OCI-LY7 (cell line): ENCODE measurements at regions not wholly inside any gene's neighbourhood (a gene's known extent, or its start where the extent isn't known, plus 50 kb on each side); places are given as distances from the start of the nearest gene placed in this dataset.

Experiments
- BruUV-seq: library from RNA; stranded (reverse); fragments of 400-500 nt; replicated peaks from 2 replicates; lab custom pipeline; 2021; lab: Mats Ljungman, UMichigan
- CTCF ChIA-PET: fragments of 300-600 bp; sonication (Branson Sonifier 250); formaldehyde crosslinking; loops from one replicate; lab custom pipeline; 2022; ENCODE audit warnings: antibody characterized with exemption; ENCODE audit not compliant: unreplicated experiment; lab: Charles Lee
- POLR2A ChIA-PET: fragments of 300-600 bp; sonication (Branson Sonifier 250); formaldehyde crosslinking; loops from one replicate; lab custom pipeline; 2022; ENCODE audit warnings: antibody characterized with exemption; lab: Charles Lee
- DNase-seq: peaks from one replicate; pipeline ENCODE4 v3.0.0-alpha.2; 2015; ENCODE audit warnings: low spot score
- H2AFZ ChIP-seq: fragments of 200-600 bp; sonication (generic), shearing (Covaris generic); 2 replicates; pipeline ENCODE4 v1.6.1; 2014; ENCODE audit warnings: mild to moderate bottlenecking, antibody characterized with exemption, low read length, moderate library complexity
- H3K27ac ChIP-seq: fragments of 200-600 bp; sonication (generic); 2 replicates; pipeline ENCODE4 v1.5.1; 2014; ENCODE audit warnings: mixed run types, low read depth, mild to moderate bottlenecking, moderate library complexity, low read length, inconsistent platforms; ENCODE audit not compliant: poor library complexity, severe bottlenecking
- H3K36me3 ChIP-seq: fragments of 200-600 bp; sonication (generic); 2 replicates; pipeline ENCODE4 v1.6.1; 2014; ENCODE audit warnings: mild to moderate bottlenecking, antibody characterized with exemption, low read length, moderate library complexity, mixed read lengths; ENCODE audit not compliant: insufficient read depth
- H3K4me1 ChIP-seq: fragments of 200-600 bp; sonication (generic); 2 replicates; pipeline ENCODE4 v1.5.1; 2014; ENCODE audit warnings: mild to moderate bottlenecking, low read length; ENCODE audit not compliant: insufficient read depth, poor library complexity, severe bottlenecking
- H3K4me2 ChIP-seq: fragments of 200-600 bp; sonication (generic); 2 replicates; pipeline ENCODE4 v1.6.1; 2014; ENCODE audit warnings: mild to moderate bottlenecking, low read length
- H3K4me3 ChIP-seq: fragments of 200-600 bp; sonication (generic); 2 replicates; pipeline ENCODE4 v1.5.1; 2014; ENCODE audit warnings: mild to moderate bottlenecking, low read depth, low read length; ENCODE audit not compliant: poor library complexity, severe bottlenecking
- H3K79me2 ChIP-seq: fragments of 200-600 bp; sonication (generic); 2 replicates; pipeline ENCODE4 v1.6.1; 2016; ENCODE audit warnings: low read depth, mild to moderate bottlenecking, low read length, moderate library complexity, mixed read lengths; ENCODE audit not compliant: insufficient read depth
- H3K9me2 ChIP-seq: fragments of 200-600 bp; sonication (generic); 2 replicates; pipeline ENCODE4 v1.6.1; 2016; ENCODE audit warnings: mild to moderate bottlenecking, low read length, mixed read lengths; ENCODE audit not compliant: insufficient read depth
- H3K9me3 ChIP-seq: fragments of 200-600 bp; sonication (generic); 2 replicates; pipeline ENCODE4 v1.6.1; 2014; ENCODE audit warnings: mild to moderate bottlenecking, mixed run types, low read length, mixed read lengths
- H4K20me1 ChIP-seq: fragments of 200-600 bp; sonication (generic); 2 replicates; pipeline ENCODE4 v1.6.1; 2014; ENCODE audit warnings: mild to moderate bottlenecking, antibody characterized with exemption, low read length, moderate library complexity, mixed read lengths; ENCODE audit not compliant: insufficient read depth
- EZH2phosphoT487 ChIP-seq: fragments of 200-600 bp; sonication (generic); IDR thresholded peaks from 2 replicates; pipeline ENCODE4 v1.6.1; 2018; ENCODE audit warnings: low read depth, borderline replicate concordance, mild to moderate bottlenecking, mixed run types, antibody characterized with exemption, low read length, moderate library complexity, mixed read lengths
- intact Hi-C: fragments of 100-400 bp; cut with micrococcal nuclease; formaldehyde crosslinking; loops from one replicate; pipeline ENCODE4 v1.10.0; 2022; ENCODE audit not compliant: unreplicated experiment
- TF ChIP-seq, protein P1 (sequence below): fragments of 200-600 bp; sonication (generic); conservative IDR thresholded peaks from 2 replicates; pipeline ENCODE4 v1.5.1; 2014; ENCODE audit warnings: mild to moderate bottlenecking, antibody characterized with exemption, low read length, moderate library complexity, mixed read lengths

DNA sequence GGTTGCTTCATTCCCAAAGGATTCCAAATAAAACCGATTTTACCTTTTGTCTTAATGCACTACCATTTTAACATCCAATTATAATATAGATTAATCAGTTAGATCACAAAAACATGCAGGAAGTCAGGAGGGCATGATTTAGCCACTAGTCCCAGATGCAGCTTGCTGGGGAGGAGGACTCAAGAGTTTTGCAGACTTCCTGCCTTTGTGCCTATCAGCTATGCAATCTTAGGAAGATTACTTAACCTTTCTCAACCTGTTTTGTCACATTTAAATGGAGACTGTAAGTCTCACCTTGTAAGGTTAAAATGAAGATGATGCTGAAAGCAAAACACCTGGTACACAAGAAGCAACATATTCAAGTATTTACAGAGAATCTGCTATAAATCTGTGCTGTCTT is 242.4 kb upstream of the GOLIM4 start:
- H3K4me1 ChIP-seq, result no peaks in the 10 kb centered on the region
- H3K79me2 ChIP-seq, result no peaks in the 10 kb centered on the region
- H3K4me2 ChIP-seq, result no peak overlapping the region
- no TSS peak for BruUV-seq
- ChIA-PET POLR2A (interaction anchor here (0.6 to 0.8 kb wide), 2 partner anchors 13 to 1319 kb away, joined by 3 read pairs; no protein-coding TSS in a partner anchor), CTCF (no interaction called here)
- no peaks in the 10 kb centered on the region for H3K9me2 ChIP-seq
- H3K9me3 ChIP-seq, result no peaks in the 10 kb centered on the region
- no peak for TF ChIP-seq EZH2phosphoT487
- TF ChIP-seq, protein P1, sequence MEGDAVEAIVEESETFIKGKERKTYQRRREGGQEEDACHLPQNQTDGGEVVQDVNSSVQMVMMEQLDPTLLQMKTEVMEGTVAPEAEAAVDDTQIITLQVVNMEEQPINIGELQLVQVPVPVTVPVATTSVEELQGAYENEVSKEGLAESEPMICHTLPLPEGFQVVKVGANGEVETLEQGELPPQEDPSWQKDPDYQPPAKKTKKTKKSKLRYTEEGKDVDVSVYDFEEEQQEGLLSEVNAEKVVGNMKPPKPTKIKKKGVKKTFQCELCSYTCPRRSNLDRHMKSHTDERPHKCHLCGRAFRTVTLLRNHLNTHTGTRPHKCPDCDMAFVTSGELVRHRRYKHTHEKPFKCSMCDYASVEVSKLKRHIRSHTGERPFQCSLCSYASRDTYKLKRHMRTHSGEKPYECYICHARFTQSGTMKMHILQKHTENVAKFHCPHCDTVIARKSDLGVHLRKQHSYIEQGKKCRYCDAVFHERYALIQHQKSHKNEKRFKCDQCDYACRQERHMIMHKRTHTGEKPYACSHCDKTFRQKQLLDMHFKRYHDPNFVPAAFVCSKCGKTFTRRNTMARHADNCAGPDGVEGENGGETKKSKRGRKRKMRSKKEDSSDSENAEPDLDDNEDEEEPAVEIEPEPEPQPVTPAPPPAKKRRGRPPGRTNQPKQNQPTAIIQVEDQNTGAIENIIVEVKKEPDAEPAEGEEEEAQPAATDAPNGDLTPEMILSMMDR, result no peak
- no peak overlapping the region for H3K27ac ChIP-seq
- DNase-seq, result no peak
- H3K36me3 ChIP-seq, result no peaks in the 10 kb centered on the region
- H3K4me3 ChIP-seq, result no peak overlapping the region
- intact Hi-C loops, result no loop called here
- H2AFZ ChIP-seq, result no peak overlapping the region
- no peaks in the 10 kb centered on the region for H4K20me1 ChIP-seq

GRCh38 chr3:168336276-168336675 is 240.6 kb upstream of the GOLIM4 start:
- ChIA-PET CTCF (interaction anchor here (0.6 kb wide), 1 partner anchor 458 kb away, joined by 7 read pairs; no protein-coding TSS in a partner anchor), POLR2A (no interaction called here)
- TF ChIP-seq EZH2phosphoT487, result no peak
- TF ChIP-seq, protein P1, result no peak
- H3K9me3 ChIP-seq, result no peaks in the 10 kb centered on the region
- H3K4me3 ChIP-seq, result no peak overlapping the region
- H3K9me2 ChIP-seq, result no peaks in the 10 kb centered on the region
- intact Hi-C loops, result no loop called here
- BruUV-seq, result no TSS peak
- H3K4me2 ChIP-seq, result no peak overlapping the region
- DNase-seq, result no peak
- no peaks in the 10 kb centered on the region for H3K4me1 ChIP-seq
- H3K27ac ChIP-seq, result no peak overlapping the region
- no peaks in the 10 kb centered on the region for H3K36me3 ChIP-seq
- no peaks in the 10 kb centered on the region for H4K20me1 ChIP-seq
- no peaks in the 10 kb centered on the region for H3K79me2 ChIP-seq
- no peak overlapping the region for H2AFZ ChIP-seq

- POLR2A ChIA-PET, result interaction anchor here (1.1 to 1.9 kb wide), 2 partner anchors 8 to 12 kb away, joined by 3 to 5 read pairs; no protein-coding TSS in a partner anchor
- no peak for DNase-seq
- no peak overlapping the region for H3K4me2 ChIP-seq
- no peak overlapping the region for H3K27ac ChIP-seq
- H3K79me2 ChIP-seq, result no peaks in the 10 kb centered on the region
- intact Hi-C loops, result no loop called here
- no peaks in the 10 kb centered on the region for H3K9me2 ChIP-seq
- no peaks in the 10 kb centered on the region for H4K20me1 ChIP-seq
- no peak overlapping the region for H3K4me3 ChIP-seq
- TF ChIP-seq EZH2phosphoT487, result no peak
- TF ChIP-seq, protein P1, result no peak
- no TSS peak for BruUV-seq
- CTCF ChIA-PET, result no interaction called here
- no peaks in the 10 kb centered on the region for H3K36me3 ChIP-seq
- no peaks in the 10 kb centered on the region for H3K4me1 ChIP-seq
- H3K9me3 ChIP-seq, result no peaks in the 10 kb centered on the region
- H2AFZ ChIP-seq, result no peak overlapping the region
Measured at GRCh38 chr3:168333410-168333935, 237.7 kb upstream of the GOLIM4 start.
